Middle frontal gyrus (tissue), 1 donor: ENCODE measurements at regions not wholly inside any gene's neighbourhood (a gene's known extent, or its start where the extent isn't known, plus 50 kb on each side); places are given as distances from the start of the nearest gene placed in this dataset.

Experiments used
- DNase-seq: peaks from one replicate; pipeline ENCODE4 v3.0.0-alpha.2; 2015; ENCODE audit warnings: low spot score; ENCODE audit errors: extremely low spot score

- DNase-seq = no peak
Observed at GRCh38 chr12:85352016-85352415, 72.0 kb downstream of the ALX1 start.

DNA sequence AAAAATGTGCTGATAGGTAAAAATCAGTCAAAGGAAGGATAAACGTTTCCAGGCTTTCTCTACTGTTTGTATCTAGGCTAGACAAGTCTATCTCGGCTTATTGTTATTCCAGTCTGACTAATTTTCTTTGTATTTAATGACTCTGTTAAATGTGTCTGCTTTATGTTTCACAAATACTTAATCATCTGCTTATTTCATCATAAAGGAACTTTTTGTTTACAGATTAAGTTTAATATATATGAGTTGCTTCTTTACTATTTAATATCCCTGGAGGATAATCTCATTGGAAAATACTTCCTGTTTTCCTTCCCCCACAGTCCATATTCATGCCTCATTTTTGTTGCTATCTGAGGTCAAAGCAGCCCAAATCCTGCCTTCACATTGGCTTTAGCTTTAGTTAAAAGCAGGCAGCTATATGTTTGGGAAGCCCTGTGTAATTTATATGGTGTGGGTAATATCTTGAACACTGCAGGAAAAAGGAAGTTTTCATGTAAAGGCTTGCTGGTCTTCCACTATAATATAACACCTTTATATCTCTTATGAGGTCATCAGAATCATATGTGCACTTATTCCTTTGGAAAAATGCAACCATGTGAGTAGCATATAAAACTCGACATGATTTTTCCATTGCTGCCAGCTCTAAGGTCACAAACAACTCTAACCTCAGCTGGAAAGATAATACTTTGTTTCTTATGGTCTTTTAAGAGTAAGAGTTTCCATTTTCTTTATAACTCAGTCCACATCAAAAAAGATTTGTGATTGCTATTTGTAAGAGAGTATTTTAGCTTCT is 76.8 kb downstream of the ALX1 start:
- DNase-seq = no peak

DNA sequence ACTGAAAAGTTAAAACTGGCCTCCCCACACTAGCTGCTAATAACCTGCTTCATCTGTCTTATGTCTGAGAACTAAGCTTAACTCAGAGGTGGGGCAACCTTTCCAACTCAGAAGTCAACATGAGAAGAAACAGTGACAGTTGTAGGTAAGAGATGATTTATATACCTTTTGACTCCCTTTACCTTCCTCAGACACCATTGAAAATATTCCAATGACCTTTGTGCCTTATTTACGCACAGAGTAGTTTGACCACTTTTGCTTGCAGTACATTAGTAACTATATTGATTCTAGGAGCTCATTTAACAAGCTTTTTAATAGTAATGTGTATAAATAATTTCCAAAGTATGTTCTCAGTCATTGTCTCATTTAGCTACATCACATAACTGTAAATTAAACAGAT is 77.6 kb downstream of the ALX1 start:
- DNase-seq = no peak

- DNase-seq = no peak
Observed at GRCh38 chr12:85358715-85359114, 78.7 kb downstream of the ALX1 start.

- DNase-seq = no peak
Observed at GRCh38 chr12:85363382-85364190, 83.6 kb downstream of the ALX1 start.

GRCh38 chr12:85367936-85368335 is 87.9 kb downstream of the ALX1 start:
- no peak for DNase-seq

DNA sequence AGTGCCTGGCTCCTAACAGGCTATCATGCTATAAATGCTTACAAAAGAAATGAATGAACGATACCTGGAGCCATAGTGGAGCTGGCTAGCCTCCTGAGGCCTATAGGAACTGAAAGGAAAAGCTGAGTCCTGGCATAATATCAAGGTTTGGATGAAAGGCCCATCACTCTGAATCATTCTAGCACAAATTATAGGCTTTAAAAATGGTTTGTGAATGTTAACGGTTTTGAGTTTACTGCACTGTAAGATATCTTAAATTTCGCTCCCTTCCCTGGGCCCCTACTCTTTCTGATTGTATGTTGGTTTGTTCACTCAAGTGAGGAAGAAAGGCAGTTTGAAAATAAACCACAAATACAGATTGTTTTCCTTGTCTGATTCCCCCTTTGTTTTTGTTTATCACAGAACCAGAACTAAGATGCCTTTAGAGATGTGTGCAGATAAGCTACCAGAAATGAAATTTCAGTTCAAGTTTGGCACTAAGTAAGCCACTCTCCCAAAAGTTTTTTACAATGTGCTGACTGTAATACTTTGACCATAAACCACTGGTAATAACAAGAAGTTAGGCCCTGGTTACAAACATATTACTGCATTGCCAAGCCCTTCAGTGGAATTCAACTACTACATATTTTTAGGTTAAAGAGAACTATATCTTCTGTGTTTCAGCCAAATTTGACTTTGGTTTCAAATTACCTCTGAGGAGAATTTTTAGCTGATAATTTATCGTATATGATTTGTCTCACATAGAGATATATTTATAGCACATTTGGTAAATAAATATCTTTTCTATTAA is 89.5 kb downstream of the ALX1 start:
- DNase-seq = no peak

DNA sequence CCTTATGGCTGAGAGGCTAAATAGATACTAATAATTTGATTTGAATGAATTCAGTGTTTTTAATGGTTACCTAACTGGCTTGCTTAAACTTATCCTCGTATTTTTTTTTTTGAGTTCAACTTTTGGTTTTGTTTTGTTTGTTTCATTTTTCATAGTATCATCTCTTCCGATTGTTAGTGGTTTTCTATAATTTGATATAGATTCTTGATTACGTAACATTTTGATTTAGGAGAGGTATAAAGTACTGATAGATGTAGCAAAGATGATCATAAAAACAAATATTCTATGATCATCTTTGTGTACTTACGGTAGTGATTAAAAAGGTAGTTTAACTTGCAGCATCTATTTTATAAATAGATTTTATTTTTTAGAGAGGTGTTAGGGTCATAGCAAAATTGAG is 93.0 kb downstream of the ALX1 start:
- DNase-seq = no peak

GRCh38 chr12:85374981-85375380 is 95.0 kb downstream of the ALX1 start:
- no peak for DNase-seq

GRCh38 chr12:85385406-85385805 is 105.4 kb downstream of the ALX1 start:
- DNase-seq = no peak

- no peak for DNase-seq
Observed at GRCh38 chr12:85390266-85390665, 110.2 kb downstream of the ALX1 start.

GRCh38 chr12:85392508-85392907 is 112.5 kb downstream of the ALX1 start:
- DNase-seq = no peak

DNA sequence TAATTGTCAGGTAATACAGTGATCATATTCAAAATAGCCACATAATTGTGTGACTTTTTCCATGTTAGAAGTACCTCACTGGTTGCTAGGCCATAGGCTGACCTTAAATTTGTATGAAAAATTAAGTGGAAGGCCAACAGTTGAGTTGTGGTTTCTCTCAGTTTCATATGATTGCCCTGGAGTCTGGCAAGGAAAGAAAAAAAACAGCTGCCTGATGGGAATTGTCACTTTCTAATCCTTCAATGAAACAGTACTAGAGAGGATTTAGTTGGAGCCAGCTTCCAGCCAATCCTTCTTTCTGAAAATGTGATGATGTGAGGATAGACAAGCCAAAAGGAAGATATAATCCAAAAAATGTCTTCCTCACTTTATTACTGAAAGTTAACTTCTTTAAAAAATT is 113.6 kb downstream of the ALX1 start:
- no peak for DNase-seq

- DNase-seq = no peak
Observed at GRCh38 chr12:85394065-85394464, 114.0 kb downstream of the ALX1 start.

DNA sequence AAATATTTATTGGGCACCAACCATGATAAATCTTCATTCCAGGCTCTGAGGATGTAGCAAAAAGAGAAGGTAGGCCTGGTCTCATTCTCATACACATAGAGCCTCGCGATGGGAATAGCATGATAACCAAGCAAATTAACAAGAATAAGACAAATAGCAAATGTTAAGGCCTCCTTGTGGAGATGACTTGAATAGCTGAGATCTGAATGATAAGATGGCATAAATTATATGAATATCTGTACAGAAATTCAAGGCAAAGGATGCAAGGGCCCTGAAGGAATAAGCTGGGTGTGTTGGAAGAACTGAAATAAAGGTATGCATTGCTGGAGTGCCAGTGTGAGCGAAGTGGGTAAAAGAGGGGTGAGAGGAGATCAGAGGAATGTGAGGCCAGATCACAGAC is 114.8 kb downstream of the ALX1 start:
- DNase-seq = no peak

- DNase-seq = no peak
Observed at GRCh38 chr12:85405262-85405661, 125.2 kb downstream of the ALX1 start.

DNA sequence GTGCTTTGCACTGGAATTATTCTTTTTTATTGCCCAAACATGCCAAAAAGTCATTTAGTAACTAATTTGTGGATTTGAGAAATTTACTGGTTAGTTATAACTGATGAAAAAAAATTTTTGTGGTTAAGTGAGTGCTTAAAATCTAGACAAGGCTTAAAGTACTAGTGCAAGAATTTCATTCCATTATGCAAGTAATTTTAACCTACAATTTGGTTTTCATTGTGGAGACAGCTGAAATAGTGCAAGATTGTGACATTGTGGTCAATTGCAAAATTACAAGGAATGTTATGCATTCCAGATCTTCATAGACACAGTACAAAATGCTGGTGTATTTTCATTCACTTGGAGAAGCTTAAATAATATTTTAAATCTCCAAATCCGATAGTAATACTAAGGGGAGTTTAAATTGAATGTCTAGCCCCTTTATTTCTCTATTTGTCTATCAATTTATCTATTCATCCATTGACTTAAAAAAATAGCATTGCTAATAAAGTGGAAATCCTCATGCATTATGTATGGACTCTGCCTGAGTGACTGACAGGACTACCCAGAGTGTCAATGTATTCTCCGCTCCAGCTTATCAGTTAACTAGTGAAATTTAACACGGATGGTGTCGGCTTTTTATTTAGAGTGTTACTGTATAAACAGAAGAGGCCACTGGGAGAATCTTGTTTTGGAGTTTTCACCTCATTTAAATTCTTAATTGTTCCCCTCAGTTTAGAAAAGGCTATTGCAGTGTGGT is 125.9 kb downstream of the ALX1 start:
- no peak for DNase-seq

GRCh38 chr12:85413266-85413665 is 133.2 kb downstream of the ALX1 start:
- no peak for DNase-seq

- DNase-seq = no peak
Observed at GRCh38 chr12:85422762-85423161, 142.7 kb downstream of the ALX1 start.

DNA sequence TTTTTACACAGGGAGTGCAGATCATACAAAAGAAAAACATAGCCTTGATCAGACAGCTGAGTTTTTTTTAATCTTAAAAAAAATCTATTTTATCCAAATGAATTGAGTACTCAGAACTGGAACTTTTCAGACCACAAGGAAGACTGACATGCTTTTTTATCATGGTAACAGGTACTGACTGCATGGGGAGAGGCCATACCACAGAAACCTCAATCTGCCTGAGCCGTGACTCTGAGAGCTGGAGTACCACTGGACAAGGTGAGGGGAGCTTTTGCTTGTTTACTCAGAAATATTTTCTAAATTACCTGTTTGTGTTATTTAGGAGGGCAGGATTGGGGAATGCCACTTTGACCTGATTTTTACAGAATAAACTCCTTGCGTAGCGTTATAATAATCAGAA is 143.9 kb downstream of the ALX1 start:
- no peak for DNase-seq
